ENCODE measurements at regions not wholly inside any gene's neighbourhood (a gene's known extent, or its start where the extent isn't known, plus 50 kb on each side); places are given as distances from the start of the nearest gene placed in this dataset.

DNA sequence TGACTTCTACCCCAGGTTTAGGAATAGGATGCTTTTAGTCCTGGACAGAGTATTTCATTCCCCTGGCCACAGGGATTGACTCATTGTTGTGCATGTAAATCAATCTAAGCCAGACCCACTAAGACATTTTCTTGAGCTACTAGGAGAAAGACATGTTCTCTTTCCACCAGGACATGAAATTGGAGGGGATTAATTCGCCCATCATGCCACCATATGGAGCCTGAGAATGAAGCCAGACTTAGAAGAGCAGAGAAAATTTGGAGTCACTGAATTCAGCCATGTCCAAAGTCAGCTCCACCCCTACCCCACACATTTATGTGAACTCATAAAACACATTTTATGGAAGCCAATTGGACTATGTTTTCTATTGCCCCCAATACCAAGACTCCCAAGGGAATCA is 322.5 kb downstream of the NFIB start (continued):
- TF ChIP-seq ASH2L (IDR thresholded peaks at IDR 0.05; ENCODE audit: borderline replicate concordance, low read depth) (no peak), ATF7 (IDR thresholded peaks at IDR 0.05; ENCODE audit: low read depth) (no peak)

DNA sequence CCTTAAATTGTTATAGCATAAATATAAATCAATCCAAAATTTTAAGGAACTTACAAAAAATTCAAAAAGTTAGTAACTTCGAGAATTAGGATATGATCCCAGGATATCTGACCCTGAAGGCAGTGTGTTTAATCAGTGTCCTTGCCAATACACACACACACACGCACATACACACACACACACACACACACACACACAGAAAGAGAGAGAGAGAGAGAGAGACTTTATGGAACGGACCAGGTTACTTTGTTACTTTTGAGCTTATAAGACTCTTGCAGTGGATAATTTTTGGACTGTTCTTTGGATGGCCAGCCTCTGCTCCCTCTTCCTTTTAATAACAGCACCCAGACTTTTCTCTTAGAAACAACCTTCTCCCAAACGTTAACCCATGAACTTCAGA is 322.9 kb downstream of the NFIB start:
- ATAC-seq, result no peak
- no peak overlapping the region for H3K27ac ChIP-seq (ENCODE audit: control insufficient read depth, insufficient read depth)
- H3K79me2 ChIP-seq (ENCODE audit: control insufficient read depth, insufficient read depth, low read length), result no peaks in the 10 kb centered on the region
- no peaks in the 10 kb centered on the region for H4K20me1 ChIP-seq (ENCODE audit: control insufficient read depth, insufficient read depth)
- no peaks in the 10 kb centered on the region; the same call in 2 of the 3 replicates for H3K9me3 ChIP-seq (replicated peaks; ENCODE audit: control insufficient read depth, insufficient read depth, low read length)
- ChIA-PET RAD21 (ENCODE audit: unreplicated experiment) (no interaction called here), SMC1A (ENCODE audit: uncharacterized antibody, unreplicated experiment) (no interaction called here), CTCF (no interaction called here), POLR2A (no interaction called here)
- no peaks in the 10 kb centered on the region for H3K27me3 ChIP-seq (replicated peaks in 1 of 2; ENCODE audit: control insufficient read depth in 2 of 2, insufficient read depth in 2 of 2, low read length in 1 of 2)
- H3K4me2 ChIP-seq (ENCODE audit: control insufficient read depth, insufficient read depth), result no peak overlapping the region
- intact Hi-C loops (cut with micrococcal nuclease; ENCODE audit: unreplicated experiment) (no loop called here), in situ Hi-C loops (cut with MboI) (no loop called here)
- no peak overlapping the region for H2AFZ ChIP-seq (ENCODE audit: control insufficient read depth, low read depth, low read length)
- H3K36me3 ChIP-seq (ENCODE audit: control insufficient read depth in 2 of 2, insufficient read depth in 2 of 2, low read length in 1 of 2), result no peaks in the 10 kb centered on the region
- no peaks in the 10 kb centered on the region for H3K4me1 ChIP-seq (ENCODE audit: control insufficient read depth, insufficient read depth, low read length)
- no peak overlapping the region for H3K4me3 ChIP-seq
- no peak for FAIRE-seq
- no peak overlapping the region for H3K9ac ChIP-seq (ENCODE audit: control insufficient read depth, insufficient read depth, low read length)
- TF ChIP-seq ZNF274 (IDR thresholded peaks at IDR 0.05; ENCODE audit: insufficient read depth, insufficient read length), result no peak
- TF ChIP-seq, protein P1, sequence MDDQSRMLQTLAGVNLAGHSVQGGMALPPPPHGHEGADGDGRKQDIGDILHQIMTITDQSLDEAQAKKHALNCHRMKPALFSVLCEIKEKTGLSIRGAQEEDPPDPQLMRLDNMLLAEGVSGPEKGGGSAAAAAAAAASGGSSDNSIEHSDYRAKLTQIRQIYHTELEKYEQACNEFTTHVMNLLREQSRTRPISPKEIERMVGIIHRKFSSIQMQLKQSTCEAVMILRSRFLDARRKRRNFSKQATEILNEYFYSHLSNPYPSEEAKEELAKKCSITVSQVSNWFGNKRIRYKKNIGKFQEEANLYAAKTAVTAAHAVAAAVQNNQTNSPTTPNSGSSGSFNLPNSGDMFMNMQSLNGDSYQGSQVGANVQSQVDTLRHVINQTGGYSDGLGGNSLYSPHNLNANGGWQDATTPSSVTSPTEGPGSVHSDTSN (IDR thresholded peaks at IDR 0.05; ENCODE audit: insufficient replicate concordance, low read depth, low read length), result no peak
- no peak for TF ChIP-seq SREBF1 (IDR thresholded peaks at IDR 0.05; ENCODE audit: low read length)
- TF ChIP-seq CHD2 (IDR thresholded peaks at IDR 0.05; ENCODE audit: borderline replicate concordance, low read depth, low read length), result no peak
- TF ChIP-seq, protein P2, sequence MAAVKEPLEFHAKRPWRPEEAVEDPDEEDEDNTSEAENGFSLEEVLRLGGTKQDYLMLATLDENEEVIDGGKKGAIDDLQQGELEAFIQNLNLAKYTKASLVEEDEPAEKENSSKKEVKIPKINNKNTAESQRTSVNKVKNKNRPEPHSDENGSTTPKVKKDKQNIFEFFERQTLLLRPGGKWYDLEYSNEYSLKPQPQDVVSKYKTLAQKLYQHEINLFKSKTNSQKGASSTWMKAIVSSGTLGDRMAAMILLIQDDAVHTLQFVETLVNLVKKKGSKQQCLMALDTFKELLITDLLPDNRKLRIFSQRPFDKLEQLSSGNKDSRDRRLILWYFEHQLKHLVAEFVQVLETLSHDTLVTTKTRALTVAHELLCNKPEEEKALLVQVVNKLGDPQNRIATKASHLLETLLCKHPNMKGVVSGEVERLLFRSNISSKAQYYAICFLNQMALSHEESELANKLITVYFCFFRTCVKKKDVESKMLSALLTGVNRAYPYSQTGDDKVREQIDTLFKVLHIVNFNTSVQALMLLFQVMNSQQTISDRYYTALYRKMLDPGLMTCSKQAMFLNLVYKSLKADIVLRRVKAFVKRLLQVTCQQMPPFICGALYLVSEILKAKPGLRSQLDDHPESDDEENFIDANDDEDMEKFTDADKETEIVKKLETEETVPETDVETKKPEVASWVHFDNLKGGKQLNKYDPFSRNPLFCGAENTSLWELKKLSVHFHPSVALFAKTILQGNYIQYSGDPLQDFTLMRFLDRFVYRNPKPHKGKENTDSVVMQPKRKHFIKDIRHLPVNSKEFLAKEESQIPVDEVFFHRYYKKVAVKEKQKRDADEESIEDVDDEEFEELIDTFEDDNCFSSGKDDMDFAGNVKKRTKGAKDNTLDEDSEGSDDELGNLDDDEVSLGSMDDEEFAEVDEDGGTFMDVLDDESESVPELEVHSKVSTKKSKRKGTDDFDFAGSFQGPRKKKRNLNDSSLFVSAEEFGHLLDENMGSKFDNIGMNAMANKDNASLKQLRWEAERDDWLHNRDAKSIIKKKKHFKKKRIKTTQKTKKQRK (IDR thresholded peaks at IDR 0.05; ENCODE audit: low read depth, low read length), result no peak
- no peak for TF ChIP-seq CBFB (IDR thresholded peaks at IDR 0.05; ENCODE audit: low read depth)
- no peak for TF ChIP-seq RCOR1 (conservative IDR thresholded peaks at IDR 0.05; ENCODE audit: low read depth, low read length)
- BruUV-seq (replicated peaks), result no TSS peak
- WGBS (ENCODE audit: insufficient coverage, insufficient replicate concordance, low lambda C conversion rate, missing lambda C conversion rate), result 0% methylated on average over 4 of the region's 4 CpGs
- DNase-seq (ENCODE audit: low read depth, low spot score), result no peak
